Activated naive CD8-positive, alpha-beta T cell treated with anti-CD3 and anti-CD28 coated beads for 36 hours (primary cell): ENCODE measurements at regions not wholly inside any gene's neighbourhood (a gene's known extent, or its start where the extent isn't known, plus 50 kb on each side); places are given as distances from the start of the nearest gene placed in this dataset.
A peak's percentile ranks its signal among the peaks of the same experiment; 100 is the strongest.
"Not testable (repeated sequence)": the region's sequence is repeated elsewhere in the genome, so short reads cannot be mapped to it uniquely, and the experiment has no call there.

Experiments used
- DNase-seq: peaks from one replicate; pipeline ENCODE4 v3.0.0; 2021
- H3K27ac Mint-ChIP-seq: one replicate; pipeline ENCODE4 v1.8.0; 2022; ENCODE audit warnings: mild to moderate bottlenecking, moderate library complexity, mixed read lengths
- H3K27me3 Mint-ChIP-seq: one replicate; pipeline ENCODE4 v1.8.0; 2022; ENCODE audit warnings: mild to moderate bottlenecking, mixed read lengths
- H3K36me3 Mint-ChIP-seq: one replicate; pipeline ENCODE4 v1.8.0; 2021; ENCODE audit warnings: mild to moderate bottlenecking, mixed read lengths
- H3K4me1 Mint-ChIP-seq: one replicate; pipeline ENCODE4 v1.8.0; 2021; ENCODE audit warnings: mixed read lengths
- H3K4me3 Mint-ChIP-seq: one replicate; pipeline ENCODE4 v1.8.0; 2022; ENCODE audit warnings: mild to moderate bottlenecking, moderate library complexity, mixed read lengths
- H3K9me3 Mint-ChIP-seq: one replicate; pipeline ENCODE4 v1.8.0; 2022; ENCODE audit warnings: mixed read lengths

DNA sequence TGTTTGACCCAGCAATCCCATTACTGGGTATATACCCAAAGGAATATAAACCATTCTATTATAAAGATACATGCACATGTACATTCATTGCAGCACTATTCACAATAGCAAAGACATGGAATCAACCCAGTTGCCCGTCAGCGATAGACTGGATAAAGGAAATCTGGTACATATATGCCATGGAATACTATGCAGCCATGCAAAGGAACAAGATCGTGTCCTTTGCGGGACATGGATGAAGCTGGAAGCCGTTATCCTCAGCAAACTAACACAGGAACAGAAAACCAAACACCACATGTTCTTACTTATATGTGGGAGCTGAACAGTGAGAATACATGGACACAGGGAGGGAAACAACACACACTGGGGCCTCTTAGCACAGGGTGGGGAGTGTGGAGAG lies 95.1 kb downstream of the USP22 start:
- H3K4me1 Mint-ChIP-seq: not testable (repeated sequence)

DNA sequence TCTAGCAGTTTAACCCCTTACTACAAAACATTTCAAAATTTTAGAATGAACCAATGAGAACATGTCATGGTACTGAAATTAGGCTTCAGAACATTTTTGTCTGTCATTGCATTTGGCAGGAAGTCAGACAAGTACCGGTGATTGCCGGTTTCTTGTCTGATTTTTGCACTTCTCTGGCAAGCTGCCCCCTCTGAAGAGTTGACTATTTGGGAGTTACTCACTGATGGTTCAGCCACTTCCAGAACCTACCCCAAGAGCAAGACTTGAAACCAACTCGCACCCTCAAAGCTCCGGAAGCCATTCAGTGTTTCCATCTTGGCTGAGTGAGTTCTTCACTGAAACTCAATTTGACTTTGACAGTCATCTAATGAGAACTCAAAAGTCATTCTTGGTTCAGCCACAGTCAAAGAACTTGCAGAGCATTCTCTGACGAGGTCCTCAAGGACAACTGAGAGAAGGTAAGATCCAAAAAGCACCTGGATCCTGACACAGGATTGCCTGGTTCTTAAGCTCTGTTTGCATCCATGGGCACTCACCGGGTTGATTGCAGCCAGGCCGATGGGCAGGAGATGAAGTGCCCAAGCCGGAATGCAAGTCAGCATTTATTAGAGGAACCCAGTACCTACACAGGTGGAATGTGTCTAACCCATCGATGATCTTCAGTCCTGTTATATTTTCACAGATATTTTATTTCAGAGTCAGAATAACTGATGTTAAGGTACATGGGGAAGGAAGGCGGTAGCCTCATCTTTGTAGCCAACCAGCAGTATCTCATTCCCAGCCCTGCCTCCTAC lies 93.6 kb downstream of the USP22 start:
- no peaks in the 10 kb centered on the region for H3K4me1 Mint-ChIP-seq
- DNase-seq: peak; percentile 7
- no peak overlapping the region for H3K27ac Mint-ChIP-seq
- peaks cover 21% of the 10 kb centered on the region for H3K27me3 Mint-ChIP-seq
- H3K36me3 Mint-ChIP-seq: no peaks in the 10 kb centered on the region
- H3K9me3 Mint-ChIP-seq: no peaks in the 10 kb centered on the region
- H3K4me3 Mint-ChIP-seq: no peak overlapping the region

More for the DNA sequence above, 95.1 kb downstream of the USP22 start:
- not testable (repeated sequence) for H3K36me3 Mint-ChIP-seq, H3K9me3 Mint-ChIP-seq, DNase-seq, H3K4me3 Mint-ChIP-seq, H3K27ac Mint-ChIP-seq
- peaks cover 21% of the 10 kb centered on the region for H3K27me3 Mint-ChIP-seq
